GM19023 (cell line): ENCODE measurements at regions not wholly inside any gene's neighbourhood (a gene's known extent, or its start where the extent isn't known, plus 50 kb on each side); places are given as distances from the start of the nearest gene placed in this dataset.
"Not testable (repeated sequence)": the region's sequence is repeated elsewhere in the genome, so short reads cannot be mapped to it uniquely, and the experiment has no call there.

Experiments
- ATAC-seq: cut with Tn5 transposase; IDR thresholded peaks from one replicate; pipeline ENCODE4 v1.9.1; 2021; ENCODE audit warnings: mild to moderate bottlenecking, moderate library complexity; ENCODE audit not compliant: unreplicated experiment

- peak; percentile 71 for ATAC-seq
Observed at GRCh38 chr15:21718108-21718507, 159.4 kb downstream of the POTEB start.

- peak; percentile 30 for ATAC-seq
Observed at GRCh38 chr15:21717661-21718060, 159.9 kb downstream of the POTEB start.

GRCh38 chr15:21705480-21705879 lies 172.1 kb downstream of the POTEB start:
- ATAC-seq: peak; percentile 92

- ATAC-seq: not testable (repeated sequence)
Observed at GRCh38 chr15:21698620-21699019, 178.9 kb downstream of the POTEB start.

GRCh38 chr15:21695089-21695488 lies 182.4 kb downstream of the POTEB start:
- ATAC-seq: not testable (repeated sequence)

- not testable (repeated sequence) for ATAC-seq
Observed at GRCh38 chr15:21692471-21693102, 184.9 kb downstream of the POTEB start.

GRCh38 chr15:21656798-21657397 lies 216.6 kb upstream of the POTEB3 start:
- ATAC-seq: peak; percentile 83

GRCh38 chr15:21656114-21656746 lies 215.9 kb upstream of the POTEB3 start:
- peak; percentile 12 for ATAC-seq

GRCh38 chr15:21653707-21654106 lies 213.4 kb upstream of the POTEB3 start:
- not testable (repeated sequence) for ATAC-seq

GRCh38 chr15:21638770-21639169 lies 198.5 kb upstream of the POTEB3 start:
- not testable (repeated sequence) for ATAC-seq

- ATAC-seq: not testable (repeated sequence)
Observed at GRCh38 chr15:21626694-21627093, 186.4 kb upstream of the POTEB3 start.

- not testable (repeated sequence) for ATAC-seq
Observed at GRCh38 chr15:21609223-21609622, 168.9 kb upstream of the POTEB3 start.

- ATAC-seq: not testable (repeated sequence)
Observed at GRCh38 chr15:21565426-21565825, 125.1 kb upstream of the POTEB3 start.

- ATAC-seq: not testable (repeated sequence)
Observed at GRCh38 chr15:21551809-21552208, 111.5 kb upstream of the POTEB3 start.

- ATAC-seq: not testable (repeated sequence)
Observed at GRCh38 chr15:21546182-21546903, 106.0 kb upstream of the POTEB3 start.

GRCh38 chr15:21532785-21533184 lies 92.5 kb upstream of the POTEB3 start:
- not testable (repeated sequence) for ATAC-seq

GRCh38 chr15:21516248-21516647 lies 75.9 kb upstream of the POTEB3 start:
- ATAC-seq: not testable (repeated sequence)

- ATAC-seq: not testable (repeated sequence)
Observed at GRCh38 chr15:21515296-21515695, 75.0 kb upstream of the POTEB3 start.

- ATAC-seq: not testable (repeated sequence)
Observed at GRCh38 chr15:21503021-21503420, 62.7 kb upstream of the POTEB3 start.
